Endothelial cell of umbilical vein (primary cell): ENCODE measurements at regions not wholly inside any gene's neighbourhood (a gene's known extent, or its start where the extent isn't known, plus 50 kb on each side); places are given as distances from the start of the nearest gene placed in this dataset.

Experiments
- BruUV-seq: library from RNA; stranded (reverse); fragments of 400-500 nt; replicated peaks from 2 replicates; lab custom pipeline; 2021; lab: Mats Ljungman, UMichigan
- CTCF ChIA-PET: fragments of 300-600, 350-600 bp; sonication (Branson Sonifier 250); formaldehyde crosslinking; loops from one replicate; lab custom pipeline; 2021; ENCODE audit warnings: antibody characterized with exemption, inconsistent platforms; lab: Charles Lee
- POLR2A ChIA-PET: fragments of 300-600, 350-600 bp; sonication (Branson Sonifier 250); formaldehyde crosslinking; loops from one replicate; lab custom pipeline; 2021; ENCODE audit warnings: antibody characterized with exemption, inconsistent platforms; lab: Charles Lee
- DNase-seq: peaks from one replicate; pipeline ENCODE4 v3.0.0-alpha.2; 2011; ENCODE audit warnings: low read depth, low spot score
- FAIRE-seq: peaks from 2 replicates; lab custom pipeline; 2011; peaks lifted over from hg19 to GRCh38; lab: Jason Lieb, UNC
- H2AFZ ChIP-seq: 2 replicates; pipeline ENCODE4 v1.6.0; 2012; ENCODE audit warnings: low read depth, low read length, control low read depth, inconsistent platforms
- H3K27ac ChIP-seq: 2 replicates; pipeline ENCODE4 v1.5.1; 2011; ENCODE audit warnings: low read depth, mild to moderate bottlenecking, control low read depth, low read length, moderate library complexity; ENCODE audit not compliant: insufficient read depth
- H3K27me3 ChIP-seq, 2 experiments: 2 replicates each; pipeline versions ENCODE4 v1.6.0 to v1.6.1; 2011; ENCODE audit warnings: low read length in 2 of 2, mixed read lengths in 1 of 2; ENCODE audit not compliant: control insufficient read depth in 2 of 2, insufficient read depth in 2 of 2
- H3K36me3 ChIP-seq, 2 experiments: 2 replicates in 1 of 2; 3 replicates in 1 of 2; pipeline ENCODE4 v1.5.1; 2011; ENCODE audit warnings: low read length in 2 of 2, mild to moderate bottlenecking in 1 of 2, moderate library complexity in 1 of 2; ENCODE audit not compliant: control insufficient read depth in 2 of 2, insufficient read depth in 2 of 2; ENCODE audit errors: extremely low read depth in 1 of 2
- H3K4me1 ChIP-seq: 3 replicates; pipeline ENCODE4 v1.5.1; 2011; ENCODE audit warnings: mild to moderate bottlenecking, low read length; ENCODE audit not compliant: control insufficient read depth, insufficient read depth; ENCODE audit errors: extremely low read depth
- H3K4me2 ChIP-seq: 2 replicates; pipeline ENCODE4 v1.6.1; 2011; ENCODE audit warnings: low read length, control low read depth, mixed read lengths; ENCODE audit not compliant: insufficient read depth
- H3K4me3 ChIP-seq, 3 experiments: fragments of 200-600 bp in 1 of 3; sonication (generic), shearing (Covaris generic) in 1 of 3; replicated peaks in 1 of 3; 2 replicates each; pipeline ENCODE4 v1.5.1; 2011 to 2016; ENCODE audit warnings: control low read depth in 3 of 3, low read length in 3 of 3, mild to moderate bottlenecking in 2 of 3, inconsistent platforms in 1 of 3, low read depth in 1 of 3, moderate library complexity in 1 of 3; ENCODE audit not compliant: insufficient read depth in 1 of 3
- H3K79me2 ChIP-seq: 2 replicates; pipeline ENCODE4 v1.6.0; 2012; ENCODE audit warnings: low read length, inconsistent platforms; ENCODE audit not compliant: control insufficient read depth, insufficient read depth
- H3K9ac ChIP-seq: replicated peaks from 2 replicates; pipeline ENCODE3; 2011; ENCODE audit warnings: low read length, control low read depth; ENCODE audit not compliant: insufficient read depth; ENCODE audit errors: extremely low read depth
- H3K9me1 ChIP-seq: replicated peaks from 3 replicates; pipeline ENCODE4 v1.6.0; 2011; ENCODE audit warnings: mild to moderate bottlenecking, low read length; ENCODE audit not compliant: control insufficient read depth, insufficient read depth; ENCODE audit errors: extremely low read depth
- H3K9me3 ChIP-seq: replicated peaks from 2 replicates; pipeline ENCODE4 v1.5.1; 2012; ENCODE audit warnings: low read length, inconsistent platforms; ENCODE audit not compliant: control insufficient read depth, insufficient read depth
- H4K20me1 ChIP-seq: replicated peaks from 2 replicates; pipeline ENCODE3; 2011; ENCODE audit warnings: mild to moderate bottlenecking, low read length; ENCODE audit not compliant: control insufficient read depth, insufficient read depth; ENCODE audit errors: extremely low read depth
- CTCF ChIP-seq, 2 donors: IDR thresholded peaks; 1 replicate in 1 of 2; 2 replicates in 1 of 2; pipeline ENCODE4 v1.5.1; 2011; ENCODE audit warnings: low read length in 2 of 2, mild to moderate bottlenecking in 2 of 2, moderate library complexity in 2 of 2, control low read depth in 1 of 2, inconsistent platforms in 1 of 2, low read depth in 1 of 2; ENCODE audit not compliant: insufficient read depth in 1 of 2; ENCODE audit errors: extremely low read depth in 1 of 2
- EZH2 ChIP-seq: IDR thresholded peaks from 2 replicates; pipeline ENCODE4 v1.6.1; 2012; ENCODE audit warnings: borderline replicate concordance, low read depth, mild to moderate bottlenecking, moderate library complexity, low read length, inconsistent platforms; ENCODE audit not compliant: severe bottlenecking
- FOS ChIP-seq: IDR thresholded peaks from 2 replicates; pipeline ENCODE4 v1.6.1; 2011; ENCODE audit warnings: mild to moderate bottlenecking, low read length, moderate library complexity, borderline replicate concordance; ENCODE audit not compliant: insufficient read depth
- GATA2 ChIP-seq: IDR thresholded peaks from 2 replicates; pipeline ENCODE4 v1.7.0; 2011; ENCODE audit warnings: low read depth, mild to moderate bottlenecking, moderate library complexity, mixed read lengths, low read length; ENCODE audit not compliant: insufficient read length, insufficient read depth
- JUN ChIP-seq: IDR thresholded peaks from 2 replicates; pipeline ENCODE4 v1.6.1; 2011; ENCODE audit warnings: borderline replicate concordance, low read depth; ENCODE audit not compliant: insufficient read length, insufficient read depth
- MAX ChIP-seq: IDR thresholded peaks from 2 replicates; pipeline ENCODE4 v1.6.1; 2011; ENCODE audit not compliant: insufficient read depth, insufficient read length
- MYC ChIP-seq: IDR thresholded peaks from one replicate; pipeline ENCODE4 v1.6.1; 2011; ENCODE audit warnings: mild to moderate bottlenecking, low read depth, low read length
- POLR2A ChIP-seq: IDR thresholded peaks from 2 replicates; pipeline ENCODE4 v1.6.1; 2012; ENCODE audit warnings: low read depth, mild to moderate bottlenecking, control low read depth, low read length
- POLR2AphosphoS5 ChIP-seq: IDR thresholded peaks from 2 replicates; pipeline ENCODE4 v1.6.1; 2012; ENCODE audit warnings: low read depth, mild to moderate bottlenecking, control low read depth, low read length, moderate library complexity; ENCODE audit not compliant: insufficient read depth
- dilution Hi-C: fragments of 300-500 bp; cut with MboI; formaldehyde crosslinking; loops from one replicate; pipeline ENCODE4 v1.15.0; 2019; ENCODE audit warnings: low sequenced_read_pairs; ENCODE audit not compliant: extremely low pct_ligation_motif_present
- intact Hi-C: fragments of 100-400 bp; cut with micrococcal nuclease; formaldehyde crosslinking; loops from one replicate; pipeline ENCODE4 v1.10.0; 2022

GRCh38 chr5:24102010-24102409, 542.8 kb downstream of the CDH10 start:
- no TSS peak for BruUV-seq

More at GRCh38 chr5:24102010-24102409, 542.8 kb downstream of the CDH10 start:
- dilution Hi-C loops (no loop called here), intact Hi-C loops (no loop called here)
- Histone ChIP-seq H4K20me1 (no peaks in the 10 kb centered on the region), H3K27ac (no peak overlapping the region), H3K79me2 (no peaks in the 10 kb centered on the region), H3K4me2 (no peak overlapping the region), H3K9me1 (no peaks in the 10 kb centered on the region), H3K9ac (no peak overlapping the region), H3K27me3 (no peaks in the 10 kb centered on the region), H3K9me3 (peaks cover 5% of the 10 kb centered on the region), H3K36me3 (no peaks in the 10 kb centered on the region), H2AFZ (no peak overlapping the region), H3K4me1 (no peaks in the 10 kb centered on the region), H3K4me3 (no peak overlapping the region)
- TF ChIP-seq FOS (no peak), EZH2 (no peak), POLR2A (no peak), GATA2 (no peak), POLR2AphosphoS5 (no peak), MYC (no peak), MAX (no peak), CTCF (IDR thresholded peaks at IDR 0.05; ENCODE audit: extremely low read depth in 1 of 2, insufficient read depth in 1 of 2, low read depth in 1 of 2, low read length in 2 of 2) (no peak), JUN (no peak)
- no peak for DNase-seq
- ChIA-PET CTCF (interaction anchor here (1.2 kb wide), 1 partner anchor 10 kb away, joined by 4 read pairs; no protein-coding TSS in a partner anchor), POLR2A (no interaction called here)
- no peak for FAIRE-seq
